ENCODE measurements at regions not wholly inside any gene's neighbourhood (a gene's known extent, or its start where the extent isn't known, plus 50 kb on each side); places are given as distances from the start of the nearest gene placed in this dataset.

GRCh38 chrX:1124531-1124930 lies 87.9 kb downstream of the CRLF2 start:
- TF ChIP-seq POLR2A (IDR thresholded peaks at IDR 0.05) = no peak
- TF ChIP-seq CTCF (IDR thresholded peaks at IDR 0.05) = no peak
- no peak for TF ChIP-seq POLR2AphosphoS5 (IDR thresholded peaks at IDR 0.05)
